ENCODE measurements at regions not wholly inside any gene's neighbourhood (a gene's known extent, or its start where the extent isn't known, plus 50 kb on each side); places are given as distances from the start of the nearest gene placed in this dataset.

DNA sequence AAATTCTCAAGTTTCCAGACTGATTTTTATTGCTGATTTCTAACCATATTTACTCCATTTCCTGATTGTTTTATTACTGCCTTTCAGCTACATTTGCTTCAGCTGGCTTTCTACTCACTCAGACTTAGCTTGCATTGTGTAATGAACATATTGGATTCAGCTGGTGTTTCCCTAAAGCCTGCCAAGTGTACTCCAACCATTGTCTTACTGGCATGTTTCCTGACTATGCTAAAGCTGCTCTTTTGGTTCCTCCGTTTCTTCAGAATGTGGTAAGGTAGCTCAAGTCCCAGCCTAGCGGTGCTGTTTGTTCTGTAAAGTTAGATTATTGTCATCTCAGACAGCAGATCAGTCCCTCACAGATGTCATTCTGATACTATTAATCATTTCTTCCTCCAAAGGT is 53.1 kb upstream of the GLRA2 start:
- no peak for DNase-seq (ENCODE audit: low spot score)

DNA sequence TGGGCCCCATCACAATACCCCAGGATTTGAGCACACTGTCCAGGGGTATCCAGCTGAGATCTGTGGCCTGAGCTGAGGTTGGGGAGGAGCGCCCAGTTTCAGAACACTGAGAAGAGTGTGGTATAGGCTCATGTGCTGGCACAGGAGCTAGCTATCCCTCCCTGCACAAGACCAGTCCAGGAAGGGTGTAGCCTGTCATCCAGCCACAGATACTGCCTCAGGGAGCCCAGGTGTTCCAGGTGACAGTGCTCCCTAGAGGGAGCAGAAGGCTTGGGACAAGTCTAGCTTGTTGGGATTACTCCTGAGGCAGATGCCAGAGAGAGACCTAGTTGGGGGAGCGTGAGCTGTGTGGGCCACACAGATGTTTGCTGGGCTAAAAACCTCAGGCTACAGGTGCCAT is 79.6 kb upstream of the GLRA2 start:
- no peak for DNase-seq (ENCODE audit: low spot score)

DNA sequence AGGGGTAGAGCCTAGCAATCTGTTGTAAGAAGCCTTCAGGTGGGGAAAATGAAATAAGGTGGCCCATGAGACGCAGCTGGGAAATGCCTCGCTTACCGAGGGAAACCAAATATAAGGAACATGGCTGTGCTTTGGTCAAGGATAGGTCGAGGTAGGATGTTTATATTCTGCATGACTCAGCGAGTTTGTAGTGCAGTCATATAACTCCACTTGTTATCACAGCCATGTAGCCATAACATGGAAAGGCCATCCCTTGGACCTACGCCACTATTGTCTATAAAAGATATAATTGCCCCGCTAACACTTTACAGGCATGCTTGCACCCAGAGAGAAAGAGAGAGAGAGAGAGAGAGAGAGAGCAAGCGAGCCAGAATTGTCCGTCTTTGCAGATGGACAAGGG is 80.9 kb upstream of the GLRA2 start:
- no peak for DNase-seq (ENCODE audit: low spot score)

DNA sequence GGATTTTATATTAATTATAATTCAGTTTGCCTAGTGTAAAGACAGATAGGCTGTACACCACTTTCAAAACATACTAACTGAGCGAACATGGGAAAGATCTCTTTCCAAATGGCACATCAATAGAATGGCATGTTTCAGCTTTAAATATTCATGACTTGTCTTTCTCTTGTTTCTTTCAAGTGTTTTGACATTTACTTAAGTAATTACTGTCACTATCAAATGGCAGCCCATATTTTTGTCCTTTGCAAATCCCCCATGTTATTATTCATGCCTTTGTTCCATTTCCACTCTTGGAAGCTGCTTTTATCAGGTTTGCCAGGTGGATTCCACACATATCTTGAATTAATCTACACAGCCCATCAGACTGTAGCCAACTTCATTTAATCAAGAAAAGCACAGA is 89.2 kb upstream of the GLRA2 start:
- no peak for DNase-seq (ENCODE audit: low spot score)

DNA sequence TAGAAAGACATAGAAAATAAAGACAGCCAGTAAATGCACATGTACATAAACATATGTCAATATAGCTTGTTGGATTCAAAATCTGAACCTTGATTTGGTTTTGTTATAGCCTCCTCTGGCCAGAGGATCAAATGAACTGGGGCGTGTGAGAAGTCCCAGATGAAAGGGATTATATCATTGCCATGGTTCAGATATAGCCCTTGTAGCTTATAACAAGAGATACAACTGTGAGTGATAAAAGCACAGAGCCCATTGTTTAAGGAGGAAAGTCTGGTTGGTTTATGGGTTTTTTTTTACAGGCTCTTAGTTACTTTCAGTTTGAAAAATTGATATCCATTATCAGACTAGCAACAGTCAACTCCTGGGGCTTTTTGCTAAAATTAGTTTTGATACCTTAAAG is 101.7 kb upstream of the GLRA2 start:
- DNase-seq (ENCODE audit: low spot score) = no peak

DNA sequence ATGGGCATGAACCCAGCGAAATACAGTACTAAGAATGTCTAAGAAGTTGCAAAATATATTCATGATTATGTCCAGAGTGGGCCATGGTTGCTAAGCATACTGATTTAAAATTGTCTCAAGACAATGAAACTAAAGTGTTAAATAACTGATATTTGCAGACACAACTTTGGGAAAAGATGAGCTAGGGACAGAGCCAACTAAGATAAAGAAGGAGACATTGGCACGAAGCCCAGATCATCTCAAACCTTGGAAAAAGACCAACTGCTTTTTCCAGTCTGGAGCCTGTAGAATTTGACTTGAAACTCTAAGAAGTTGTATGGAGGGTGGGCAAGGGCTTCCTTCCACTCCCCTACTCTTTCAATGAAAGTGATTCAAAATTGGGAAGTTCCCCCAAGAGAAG is 108.5 kb upstream of the GLRA2 start:
- DNase-seq (ENCODE audit: low spot score) = no peak

DNA sequence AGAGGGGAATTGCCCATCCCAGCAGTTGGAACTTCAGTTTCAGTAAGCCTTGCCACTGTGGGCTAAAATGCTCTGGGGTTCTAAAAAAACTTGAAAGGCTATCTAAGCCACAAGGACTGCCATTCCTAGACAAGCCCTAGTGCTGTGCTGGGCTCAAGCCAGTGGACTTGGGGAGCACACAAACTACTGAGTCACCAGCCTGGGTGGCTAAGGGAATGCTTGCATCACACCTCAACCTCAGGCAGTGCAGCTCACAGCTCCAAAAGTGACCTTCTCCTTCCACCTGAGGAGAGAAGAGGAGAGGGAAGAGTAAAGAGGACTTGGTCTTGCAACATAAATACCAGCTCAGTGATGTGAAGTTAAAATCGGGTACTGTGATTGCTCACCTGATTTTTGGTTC is 116.7 kb upstream of the GLRA2 start:
- no peak for DNase-seq (ENCODE audit: low spot score)

DNA sequence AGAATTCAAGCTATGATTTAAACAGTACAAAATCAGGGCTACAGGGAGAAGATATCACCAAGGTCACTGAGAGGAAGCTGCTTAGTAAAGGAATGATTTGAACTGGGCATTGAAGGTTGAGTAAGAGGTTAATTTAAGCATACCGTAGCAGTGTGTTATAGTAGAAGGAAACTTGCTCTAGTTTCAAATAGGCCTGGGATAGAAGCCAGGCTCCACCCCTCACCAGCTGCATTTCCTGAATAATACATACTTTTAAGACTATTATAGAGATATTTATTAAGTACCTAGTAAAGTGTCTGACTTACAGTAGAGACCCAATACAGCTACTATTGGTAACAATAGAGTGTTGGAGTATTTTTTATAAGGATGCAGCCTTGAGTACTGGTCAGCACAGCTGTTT is 118.0 kb upstream of the GLRA2 start:
- DNase-seq (ENCODE audit: low spot score) = no peak

DNA sequence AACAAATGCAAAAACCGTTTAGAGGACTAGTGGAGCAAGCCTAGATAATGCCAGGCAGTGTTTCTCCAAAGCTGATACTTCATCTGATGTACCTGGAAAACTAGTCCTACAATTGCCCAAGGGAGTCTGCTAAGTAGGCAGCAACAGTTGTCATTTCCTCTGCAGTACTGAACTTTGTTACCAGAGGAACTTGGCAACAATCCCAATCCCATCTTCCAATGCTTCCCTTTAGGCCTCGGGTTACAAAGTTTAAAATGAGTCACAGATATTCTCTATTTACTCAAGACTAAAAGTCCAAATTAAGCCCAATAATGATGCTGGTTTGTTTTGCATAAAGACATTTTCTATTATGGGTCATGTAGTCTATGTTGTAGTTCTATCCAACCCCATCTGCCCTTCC is 120.0 kb upstream of the GLRA2 start:
- DNase-seq (ENCODE audit: low spot score) = peak; percentile 64

DNA sequence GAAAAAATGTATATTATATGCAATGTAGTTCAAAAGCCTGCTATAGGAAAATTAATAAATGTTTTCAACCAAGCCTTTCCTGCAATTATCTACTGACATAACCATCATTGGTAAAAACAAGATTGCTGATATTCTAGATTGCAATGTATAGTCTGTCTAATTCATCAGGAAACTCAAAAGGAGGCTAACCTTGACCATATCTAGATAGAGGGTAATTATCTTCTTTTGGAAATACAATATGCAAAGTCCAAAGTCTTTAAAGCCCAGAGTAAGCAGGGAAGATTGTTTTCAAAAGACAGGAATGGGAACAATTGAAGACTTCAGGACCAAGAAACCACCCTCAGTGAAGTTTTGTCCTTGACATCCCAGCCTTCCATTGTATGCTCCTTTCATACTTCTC is 123.1 kb upstream of the GLRA2 start:
- no peak for DNase-seq (ENCODE audit: low spot score)

DNA sequence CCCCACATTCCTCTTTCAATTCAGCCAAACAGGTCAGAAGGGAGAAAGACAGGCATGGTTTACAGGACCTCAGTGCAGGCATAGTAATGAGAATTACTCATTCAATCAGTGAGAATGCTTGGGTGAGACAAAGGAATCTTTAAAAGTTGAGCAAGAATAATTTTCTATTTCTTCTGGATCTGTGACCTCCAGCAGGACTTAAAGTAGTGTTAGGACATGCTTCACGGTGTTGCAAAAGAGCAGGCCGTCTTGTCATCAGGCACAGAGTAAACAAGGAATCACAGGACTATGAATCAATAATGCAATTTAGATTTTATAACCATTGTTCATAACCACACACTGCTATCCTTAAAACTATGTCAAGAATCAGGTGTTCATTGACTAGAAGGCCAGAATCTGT is 130.6 kb upstream of the GLRA2 start:
- DNase-seq (ENCODE audit: low spot score) = no peak

DNA sequence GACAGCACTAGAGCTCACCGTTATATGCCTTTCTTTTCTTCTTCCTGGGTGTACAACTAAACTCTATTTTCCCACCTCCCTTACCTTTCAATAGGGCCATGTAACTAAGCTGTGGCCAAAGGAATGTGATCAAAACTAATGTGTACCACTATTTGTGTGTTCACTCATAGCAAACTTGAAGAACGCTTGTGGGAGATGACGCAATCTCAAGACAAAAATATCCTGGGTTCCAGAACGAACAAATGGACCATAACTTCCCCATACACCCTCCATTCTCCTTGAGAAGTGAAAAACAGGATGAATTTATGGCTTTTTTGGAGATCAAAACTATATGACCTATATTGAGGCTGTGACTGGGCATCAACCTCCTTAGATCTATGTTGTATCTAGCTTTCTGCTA is 139.7 kb upstream of the GLRA2 start:
- no peak for DNase-seq (ENCODE audit: low spot score)

DNA sequence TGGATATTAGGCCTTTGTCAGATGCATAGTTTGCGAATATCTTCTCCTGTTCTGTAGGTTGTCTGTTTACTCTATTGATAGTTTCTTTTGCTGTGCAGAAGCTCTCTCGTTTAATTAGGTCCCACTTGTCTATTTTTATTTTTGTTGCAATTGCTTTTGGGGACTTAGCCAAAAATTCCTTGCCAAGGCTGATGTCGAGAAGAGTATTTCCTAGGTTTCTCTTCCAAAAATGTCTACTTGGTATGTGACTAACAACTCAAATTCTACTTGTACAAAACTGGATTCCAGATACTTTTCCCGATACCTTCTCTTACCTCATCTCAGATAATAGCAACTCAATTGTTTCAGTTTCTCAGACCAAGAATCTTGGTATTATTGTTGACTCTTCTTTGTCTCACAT is 142.4 kb upstream of the GLRA2 start:
- no peak for DNase-seq (ENCODE audit: low spot score)

DNA sequence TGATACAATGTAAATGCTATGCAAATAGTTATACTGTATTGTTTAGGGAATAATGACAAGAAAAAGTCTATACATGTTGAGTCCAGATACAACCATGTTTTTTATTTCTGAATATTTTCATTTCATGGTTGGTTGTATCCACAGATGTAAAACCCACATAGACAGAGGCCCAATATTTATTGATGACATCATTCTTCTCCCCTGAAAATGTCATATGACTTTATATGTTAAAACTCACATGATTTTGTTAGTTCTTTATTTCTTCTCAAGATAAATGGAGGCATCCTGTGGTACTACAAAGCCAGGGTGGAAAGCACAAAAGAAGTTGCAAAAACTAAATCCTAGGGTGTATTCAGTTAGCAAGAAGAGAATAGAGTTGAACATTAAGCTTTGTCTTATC is 149.3 kb upstream of the GLRA2 start:
- no peak for DNase-seq (ENCODE audit: low spot score)

DNA sequence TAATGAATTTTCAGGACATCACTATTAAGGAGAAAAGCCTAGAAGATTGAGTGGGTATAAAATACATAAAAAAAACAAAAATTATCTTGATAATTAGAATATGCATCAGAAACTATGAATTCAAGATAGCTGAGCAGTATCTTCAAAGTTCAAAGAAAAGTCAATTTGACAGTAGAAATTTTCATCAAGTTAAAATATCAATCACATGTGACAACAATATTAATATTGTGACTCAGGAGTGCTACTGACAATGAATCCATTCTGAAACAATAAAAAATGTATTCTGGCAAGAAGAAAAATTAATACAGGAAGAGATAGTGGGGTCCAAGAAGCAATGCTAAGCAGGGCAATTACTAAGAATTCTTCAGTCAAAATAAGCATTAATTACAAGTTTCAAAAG is 151.9 kb upstream of the GLRA2 start:
- no peak for DNase-seq (ENCODE audit: low spot score)

DNA sequence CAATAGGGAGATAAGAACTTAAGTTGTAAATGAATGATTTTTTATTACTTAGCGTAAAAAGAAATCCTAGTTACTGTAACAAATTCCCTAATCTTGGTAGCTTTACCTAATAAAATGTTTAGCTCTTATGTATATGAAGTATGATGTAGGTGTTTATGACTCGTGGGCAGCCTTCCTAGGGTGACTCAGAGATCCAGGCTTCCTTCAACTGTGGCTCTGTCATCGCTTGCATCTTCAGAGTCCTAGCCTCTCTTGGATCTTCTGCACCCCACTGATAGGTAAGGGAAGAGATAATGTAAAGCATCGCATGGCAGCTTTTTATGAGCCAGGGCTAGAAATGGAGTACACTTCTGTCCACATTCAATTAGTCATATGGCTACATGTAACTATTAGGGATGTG is 165.6 kb upstream of the GLRA2 start:
- no peak for DNase-seq (ENCODE audit: low spot score)

DNA sequence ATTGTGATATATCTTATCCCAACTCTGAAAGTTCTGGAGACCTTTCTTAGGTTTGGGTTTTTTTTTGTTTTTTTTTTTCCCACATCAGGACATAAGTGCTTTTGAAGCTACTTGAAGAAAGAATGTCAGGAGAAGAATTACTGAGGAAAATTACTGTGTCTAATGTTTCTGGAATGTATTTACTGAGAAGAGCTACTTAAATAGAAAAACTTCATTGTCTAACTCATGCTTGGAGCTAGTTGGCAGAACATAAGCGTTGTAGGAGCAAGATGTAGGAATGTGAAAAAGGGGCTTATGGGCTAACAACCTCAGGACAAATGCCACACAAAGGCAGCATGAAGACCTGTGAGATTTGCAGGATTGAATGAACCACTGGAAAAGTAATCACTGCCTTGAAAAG is 166.6 kb upstream of the GLRA2 start:
- DNase-seq (ENCODE audit: low spot score) = no peak

DNA sequence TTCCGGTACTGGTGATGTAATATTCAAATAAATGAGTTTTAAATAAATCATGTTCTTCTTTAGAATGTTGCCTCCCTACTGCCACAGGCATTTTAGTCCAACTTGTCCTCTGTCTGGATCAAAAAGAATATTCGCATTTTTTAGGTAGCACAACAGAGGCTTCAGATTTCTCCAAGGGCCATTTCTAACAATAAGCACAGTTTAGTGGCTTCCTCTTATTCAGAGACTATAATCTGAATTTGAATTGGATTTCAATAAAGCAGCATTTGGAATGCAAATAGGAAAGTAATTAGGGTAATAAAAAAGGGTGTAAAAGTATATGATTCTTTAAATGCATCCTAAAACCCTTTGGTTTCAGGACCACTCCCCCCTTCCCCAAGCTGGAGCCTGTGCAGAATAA is 167.9 kb upstream of the GLRA2 start:
- DNase-seq (ENCODE audit: low spot score) = no peak

DNA sequence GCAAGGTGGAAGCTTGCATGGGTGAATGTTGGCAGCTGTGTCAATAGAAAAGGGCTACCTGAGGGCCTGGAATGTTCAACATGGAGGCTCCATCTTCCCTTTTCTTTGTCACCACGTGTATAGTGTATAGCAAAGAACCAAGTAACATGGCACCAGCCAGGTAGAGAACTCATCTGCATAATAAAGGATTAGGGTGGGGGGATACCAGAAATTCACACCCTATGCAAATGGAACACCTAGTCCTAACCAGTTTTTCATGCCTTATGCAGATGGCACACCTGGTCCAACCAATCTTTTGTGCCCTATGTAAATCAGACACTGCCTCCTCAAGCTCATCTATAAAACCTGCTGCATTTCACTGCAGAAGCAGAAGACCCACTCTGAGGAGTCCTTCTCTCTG is 169.6 kb upstream of the GLRA2 start:
- DNase-seq (ENCODE audit: low spot score) = no peak

DNA sequence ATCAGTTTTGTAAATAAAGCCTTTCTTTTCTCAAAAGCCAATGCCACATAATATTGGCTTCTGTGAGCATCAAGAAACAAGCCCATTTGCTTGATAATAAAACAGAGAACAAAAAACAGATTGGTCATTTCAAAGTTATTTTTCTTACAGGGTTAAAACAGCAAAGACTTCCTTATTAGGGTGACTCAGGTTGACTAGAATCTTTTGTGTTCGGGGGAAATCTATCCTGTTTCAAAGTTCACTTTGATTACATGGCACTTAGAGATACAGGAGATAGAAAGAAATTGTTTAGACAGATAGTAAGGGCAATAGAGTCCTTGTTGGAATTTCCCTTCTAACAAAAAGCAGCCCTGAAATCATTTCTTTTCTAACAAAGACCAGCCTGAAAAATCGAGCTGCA is 170.0 kb upstream of the GLRA2 start:
- no peak for DNase-seq (ENCODE audit: low spot score)

DNA sequence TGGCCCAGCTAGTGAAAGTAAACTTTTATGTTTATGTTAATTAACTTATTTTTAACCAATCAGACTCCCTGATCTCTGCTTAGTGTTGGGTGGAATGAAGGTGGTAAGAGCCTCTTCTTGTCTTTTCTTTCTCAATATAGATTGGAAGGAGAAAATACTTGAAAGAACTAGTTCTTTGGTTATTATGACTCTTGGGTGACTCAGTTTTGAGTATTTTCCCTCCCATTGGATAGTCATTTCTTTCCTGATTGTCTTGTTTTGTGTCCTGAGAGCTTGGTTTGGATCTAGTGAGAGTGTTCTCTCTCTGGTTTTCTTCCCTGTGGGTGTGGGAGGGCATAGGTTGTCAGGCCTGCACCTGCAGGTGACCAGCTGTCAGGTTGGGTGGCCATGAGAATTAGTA is 172.0 kb upstream of the GLRA2 start:
- no peak for DNase-seq (ENCODE audit: low spot score)

DNA sequence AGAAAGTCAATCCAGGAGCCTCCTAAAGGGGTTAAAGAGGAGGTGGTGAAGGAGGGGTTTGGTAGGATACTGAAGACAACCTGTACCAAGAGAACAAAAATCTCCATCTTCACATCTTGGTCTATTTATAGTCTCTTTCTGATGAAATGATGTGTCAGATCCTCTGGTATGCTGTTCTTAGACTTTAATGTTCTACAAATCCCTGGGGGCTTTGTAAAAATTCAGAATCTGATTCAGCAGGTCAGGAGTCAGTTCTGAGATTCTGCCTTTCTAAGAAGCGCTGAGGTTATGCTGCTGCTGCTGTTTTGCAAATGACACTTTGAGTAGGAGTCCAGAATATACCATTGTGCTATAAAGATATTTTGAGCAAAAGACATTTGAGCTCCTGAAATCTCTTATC is 172.9 kb upstream of the GLRA2 start:
- peak; percentile 21 for DNase-seq (ENCODE audit: low spot score)

DNA sequence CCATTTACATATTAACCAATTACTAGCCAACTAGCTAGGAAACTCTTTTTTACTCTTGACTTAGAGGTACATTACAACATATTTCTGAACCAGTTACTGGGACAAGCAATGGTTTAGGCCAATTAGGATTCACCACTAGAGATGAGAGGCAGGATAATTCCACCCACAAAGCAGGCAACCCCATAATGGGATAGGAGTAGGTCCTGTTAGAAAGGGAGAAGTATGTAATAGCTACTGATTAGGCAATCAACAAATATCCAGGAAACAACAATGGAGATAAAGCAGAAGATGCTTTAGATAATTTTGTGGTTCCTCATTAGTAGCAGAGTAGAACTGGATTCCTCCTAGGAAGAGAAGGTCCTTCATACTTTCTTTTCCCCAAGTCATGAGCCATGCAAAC is 173.8 kb upstream of the GLRA2 start:
- DNase-seq (ENCODE audit: low spot score) = no peak

DNA sequence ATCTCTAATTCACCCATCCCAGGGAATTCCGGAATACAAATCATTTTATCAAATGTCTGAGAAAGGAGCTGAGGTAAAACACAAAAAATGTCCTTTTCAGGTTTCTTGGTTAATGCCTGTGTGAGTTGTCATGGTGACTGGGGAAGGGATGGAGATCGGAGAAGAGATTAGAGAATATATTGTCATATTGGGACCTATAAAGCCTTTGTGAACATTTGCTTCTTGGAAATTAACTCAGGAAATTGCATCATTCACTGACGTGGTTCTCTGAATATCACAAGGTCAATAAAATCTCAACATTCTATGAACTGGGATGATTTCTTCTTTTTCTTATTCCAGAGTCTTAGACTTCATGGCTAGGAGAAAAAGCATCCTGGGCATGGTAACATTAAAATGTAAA is 174.8 kb upstream of the GLRA2 start:
- DNase-seq (ENCODE audit: low spot score) = no peak

DNA sequence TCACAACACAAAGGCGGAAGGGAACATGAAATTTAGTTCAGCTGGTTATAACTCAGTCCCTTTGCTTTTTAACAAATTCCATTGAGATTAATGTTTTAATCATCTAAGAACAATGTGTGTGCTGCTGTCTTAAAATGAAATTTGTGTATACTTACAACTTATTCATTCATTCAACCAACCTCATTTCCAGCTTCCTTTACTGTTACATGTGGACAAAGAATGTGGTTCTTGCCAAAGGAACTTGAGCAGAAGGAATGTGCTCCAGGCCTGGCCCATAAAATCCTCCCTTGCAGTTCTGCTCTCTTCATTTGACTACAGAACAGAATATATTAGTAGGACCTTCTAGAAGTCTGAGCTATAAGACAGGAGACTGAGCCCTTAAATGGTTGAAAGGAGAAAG is 176.8 kb upstream of the GLRA2 start:
- DNase-seq (ENCODE audit: low spot score) = no peak
